SK-N-MC (cell line): ENCODE measurements at regions not wholly inside any gene's neighbourhood (a gene's known extent, or its start where the extent isn't known, plus 50 kb on each side); places are given as distances from the start of the nearest gene placed in this dataset.

Experiments
- DNase-seq: peaks from one replicate; pipeline ENCODE4 v3.0.0-alpha.2; 2011; ENCODE audit warnings: low read depth, low spot score
- H3K27ac ChIP-seq: fragments of 200-600 bp; sonication (generic); 2 replicates; pipeline ENCODE4 v1.5.1; 2016; ENCODE audit warnings: mixed run types
- H3K36me3 ChIP-seq: fragments of 200-600 bp; sonication (generic); 2 replicates; pipeline ENCODE4 v1.6.1; 2017; ENCODE audit warnings: antibody characterized with exemption, low read length, mixed read lengths; ENCODE audit not compliant: insufficient read depth
- H3K4me3 ChIP-seq: fragments of 200-600 bp; sonication (generic); 2 replicates; pipeline ENCODE4 v1.5.1; 2016
- H3K9ac ChIP-seq: fragments of 200-600 bp; sonication (generic); 2 replicates; pipeline ENCODE4 v1.8.0; 2017; ENCODE audit warnings: mixed run types, mixed read lengths; ENCODE audit not compliant: insufficient read length
- H3K9me3 ChIP-seq: fragments of 200-600 bp; sonication (generic); 2 replicates; pipeline ENCODE4 v1.6.1; 2017; ENCODE audit warnings: low read depth, mild to moderate bottlenecking, antibody characterized with exemption, low read length, moderate library complexity, mixed read lengths
- EZH2 ChIP-seq: fragments of 200-600 bp; sonication (generic); IDR thresholded peaks from one replicate; pipeline ENCODE4 v1.6.1; 2017; ENCODE audit warnings: antibody characterized with exemption
- FOXP2 ChIP-seq: optimal IDR thresholded peaks from 2 replicates; pipeline ENCODE3; 2011; ENCODE audit warnings: mild to moderate bottlenecking, moderate library complexity; ENCODE audit not compliant: insufficient read depth; ENCODE audit errors: extremely low read length, control extremely low read depth
- POLR2AphosphoS5 ChIP-seq: IDR thresholded peaks from 2 replicates; pipeline ENCODE4 v1.6.1; 2012; ENCODE audit warnings: mild to moderate bottlenecking, low read depth, low read length, borderline replicate concordance

- Histone ChIP-seq H3K36me3 (no peaks in the 10 kb centered on the region), H3K27ac (no peak overlapping the region), H3K9me3 (no peaks in the 10 kb centered on the region), H3K4me3 (no peak overlapping the region), H3K9ac (no peak overlapping the region)
- no peak for TF ChIP-seq POLR2AphosphoS5
- no peak for TF ChIP-seq FOXP2
- no peak for TF ChIP-seq EZH2
- DNase-seq, result no peak
These were observed 144.1 kb downstream of the NMUR2 start for GRCh38 chr5:152260940-152261339.

GRCh38 chr5:152259702-152260101, 145.4 kb downstream of the NMUR2 start:
- Histone ChIP-seq H3K36me3 (no peaks in the 10 kb centered on the region), H3K4me3 (no peak overlapping the region), H3K9me3 (no peaks in the 10 kb centered on the region), H3K9ac (no peak overlapping the region), H3K27ac (no peak overlapping the region)
- TF ChIP-seq POLR2AphosphoS5 (no peak), FOXP2 (no peak), EZH2 (no peak)
- no peak for DNase-seq

GRCh38 chr5:152256580-152256979, 148.5 kb downstream of the NMUR2 start:
- no peak overlapping the region for H3K4me3 ChIP-seq
- H3K36me3 ChIP-seq, result no peaks in the 10 kb centered on the region
- no peaks in the 10 kb centered on the region for H3K9me3 ChIP-seq
- H3K9ac ChIP-seq, result no peak overlapping the region
- no peak overlapping the region for H3K27ac ChIP-seq
- TF ChIP-seq EZH2 (no peak), FOXP2 (no peak), POLR2AphosphoS5 (no peak)
- no peak for DNase-seq

- DNase-seq, result no peak
- H3K9ac ChIP-seq, result no peak overlapping the region
- TF ChIP-seq FOXP2, result no peak
- no peak for TF ChIP-seq EZH2
- TF ChIP-seq POLR2AphosphoS5, result no peak
These were observed 149.7 kb downstream of the NMUR2 start for GRCh38 chr5:152255411-152255810.

GRCh38 chr5:152247850-152248385, 157.2 kb downstream of the NMUR2 start:
- H3K9me3 ChIP-seq, result no peaks in the 10 kb centered on the region
- no peak overlapping the region for H3K4me3 ChIP-seq
- TF ChIP-seq FOXP2 (no peak), POLR2AphosphoS5 (no peak), EZH2 (no peak)
- DNase-seq, result no peak
- H3K9ac ChIP-seq, result no peak overlapping the region
- no peaks in the 10 kb centered on the region for H3K36me3 ChIP-seq
- H3K27ac ChIP-seq, result no peak overlapping the region

More at GRCh38 chr5:152255411-152255810, 149.7 kb downstream of the NMUR2 start:
- H3K36me3 ChIP-seq, result no peaks in the 10 kb centered on the region
- H3K9me3 ChIP-seq, result no peaks in the 10 kb centered on the region
- H3K27ac ChIP-seq, result no peak overlapping the region
- no peak overlapping the region for H3K4me3 ChIP-seq

- no peak for DNase-seq
- Histone ChIP-seq H3K4me3 (no peak overlapping the region), H3K9me3 (no peaks in the 10 kb centered on the region), H3K36me3 (no peaks in the 10 kb centered on the region), H3K9ac (no peak overlapping the region), H3K27ac (no peak overlapping the region)
- no peak for TF ChIP-seq POLR2AphosphoS5
- TF ChIP-seq EZH2, result no peak
- no peak for TF ChIP-seq FOXP2
These were observed 158.7 kb downstream of the NMUR2 start for GRCh38 chr5:152246401-152246800.

- TF ChIP-seq EZH2, result no peak
- no peak for TF ChIP-seq FOXP2
- Histone ChIP-seq H3K4me3 (no peak overlapping the region), H3K36me3 (no peaks in the 10 kb centered on the region), H3K9me3 (no peaks in the 10 kb centered on the region), H3K9ac (no peak overlapping the region), H3K27ac (no peak overlapping the region)
- no peak for DNase-seq
These were observed 167.5 kb downstream of the NMUR2 start for GRCh38 chr5:152237531-152237930.

GRCh38 chr5:152226191-152226590, 178.9 kb downstream of the NMUR2 start:
- DNase-seq, result no peak
- Histone ChIP-seq H3K9ac (no peak overlapping the region), H3K4me3 (no peak overlapping the region), H3K27ac (no peak overlapping the region), H3K9me3 (no peaks in the 10 kb centered on the region), H3K36me3 (no peaks in the 10 kb centered on the region)
- TF ChIP-seq FOXP2 (no peak), POLR2AphosphoS5 (no peak), EZH2 (no peak)

- H3K4me3 ChIP-seq, result no peak overlapping the region
- H3K9ac ChIP-seq, result no peak overlapping the region
- DNase-seq, result no peak
- H3K27ac ChIP-seq, result no peak overlapping the region
- H3K36me3 ChIP-seq, result no peaks in the 10 kb centered on the region
- TF ChIP-seq EZH2, result no peak
- no peak for TF ChIP-seq POLR2AphosphoS5
- no peak for TF ChIP-seq FOXP2
- H3K9me3 ChIP-seq, result no peaks in the 10 kb centered on the region
These were observed 183.1 kb downstream of the NMUR2 start for GRCh38 chr5:152221721-152222629.
